Muscle of leg (tissue), 3 donors: ENCODE measurements at regions not wholly inside any gene's neighbourhood (a gene's known extent, or its start where the extent isn't known, plus 50 kb on each side); places are given as distances from the start of the nearest gene placed in this dataset.

Source experiments
- DNase-seq: peaks from one replicate; pipeline ENCODE4 v3.0.0; 2013
- H3K27ac ChIP-seq: one replicate; pipeline ENCODE4 v1.5.1; 2013; ENCODE audit warnings: mild to moderate bottlenecking, low read length, control low read depth
- H3K27me3 ChIP-seq: one replicate; pipeline ENCODE4 v1.6.1; 2013; ENCODE audit warnings: low read length; ENCODE audit not compliant: control insufficient read depth, insufficient read depth
- H3K36me3 ChIP-seq: one replicate; pipeline ENCODE4 v1.6.1; 2013; ENCODE audit warnings: low read length; ENCODE audit not compliant: control insufficient read depth, insufficient read depth
- H3K4me1 ChIP-seq: one replicate; pipeline ENCODE4 v1.6.1; 2013; ENCODE audit warnings: low read length; ENCODE audit not compliant: control insufficient read depth, insufficient read depth
- H3K4me3 ChIP-seq: one replicate; pipeline ENCODE4 v1.5.1; 2013; ENCODE audit warnings: low read length, control low read depth
- H3K9me3 ChIP-seq: replicated peaks from 2 replicates; pipeline ENCODE4 v1.6.1; 2013; ENCODE audit warnings: low read depth, low read length; ENCODE audit not compliant: control insufficient read depth
- WGBS: methylation state at CpG from one replicate; pipeline ENCODE4 v1.1.5; 2013; ENCODE audit warnings: missing lambda C conversion rate; ENCODE audit not compliant: insufficient coverage; 5-methylcytosine and 5-hydroxymethylcytosine counted together

DNA sequence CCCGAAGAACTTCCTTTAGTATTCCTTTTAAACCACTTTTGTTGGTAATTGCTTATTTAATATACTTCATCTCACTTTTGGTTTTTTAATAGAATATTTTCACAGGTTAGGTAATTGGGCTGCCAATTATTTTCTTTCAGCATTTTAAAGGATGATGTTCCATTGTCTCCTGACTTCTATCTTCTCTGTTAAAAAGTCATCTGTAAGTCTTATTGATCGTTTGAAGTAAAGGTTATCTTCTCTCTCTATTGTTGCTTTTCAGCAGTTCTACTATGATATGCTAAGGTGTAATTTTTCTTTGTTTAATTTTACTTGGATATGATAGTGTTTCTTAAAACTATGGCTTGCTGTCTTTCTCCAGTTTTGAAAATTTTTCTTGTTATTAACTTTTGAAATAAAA is 307.5 kb downstream of the MAP2K4 start:
- H3K36me3 ChIP-seq: no peaks in the 10 kb centered on the region
- no peaks in the 10 kb centered on the region for H3K27me3 ChIP-seq
- peaks cover 12% of the 10 kb centered on the region for H3K9me3 ChIP-seq
- H3K4me1 ChIP-seq: no peaks in the 10 kb centered on the region
- no peak overlapping the region for H3K4me3 ChIP-seq
- no peak for DNase-seq
- H3K27ac ChIP-seq: no peak overlapping the region
- no CpG with 5 or more reads among the region's 2 CpGs for WGBS

DNA sequence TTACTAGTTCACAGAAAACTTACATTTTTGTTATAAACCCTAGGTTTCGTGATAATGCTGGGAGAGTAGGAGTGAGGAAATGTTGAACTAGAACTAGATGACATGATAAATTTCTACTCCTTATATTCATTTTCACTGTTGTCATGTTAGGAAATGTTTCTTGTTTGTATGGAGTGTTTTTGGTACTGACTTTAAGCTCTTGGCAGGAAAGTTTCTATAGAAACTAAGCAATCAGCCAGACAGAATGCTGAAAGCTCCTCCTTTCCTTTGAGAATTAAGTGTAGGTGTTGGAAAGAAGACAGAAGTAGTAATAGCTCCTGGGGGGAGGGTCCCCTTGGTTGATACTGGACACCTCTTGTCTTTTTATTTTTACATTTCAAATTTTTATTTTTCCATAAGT is 309.8 kb downstream of the MAP2K4 start:
- Histone ChIP-seq H3K27ac (no peak overlapping the region), H3K27me3 (no peaks in the 10 kb centered on the region), H3K4me1 (no peaks in the 10 kb centered on the region), H3K36me3 (no peaks in the 10 kb centered on the region), H3K4me3 (no peak overlapping the region), H3K9me3 (peaks cover 12% of the 10 kb centered on the region)
- DNase-seq: peak; percentile 74
- WGBS: no CpG with 5 or more reads among the region's 1 CpG

DNA sequence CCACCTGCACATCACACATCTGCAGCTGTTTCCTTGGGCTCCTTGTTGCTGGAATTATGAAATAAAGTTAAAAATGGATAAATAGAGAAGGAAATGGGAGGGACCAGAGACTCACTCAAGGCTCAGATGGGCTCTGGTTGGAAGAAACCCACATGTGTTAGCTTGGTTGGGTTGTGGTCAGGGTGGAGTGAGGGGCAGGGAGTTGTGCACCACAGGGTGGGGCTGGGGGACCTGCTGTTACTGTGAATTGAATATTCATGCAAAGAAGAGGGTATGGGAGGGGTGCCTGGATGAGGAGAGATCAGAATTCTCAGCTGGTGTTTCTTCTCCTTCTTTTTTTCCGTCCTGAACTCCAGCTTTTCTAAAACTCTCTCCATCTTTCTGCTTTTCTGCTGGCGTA is 320.7 kb downstream of the MAP2K4 start:
- no peaks in the 10 kb centered on the region for H3K9me3 ChIP-seq
- no peaks in the 10 kb centered on the region for H3K27me3 ChIP-seq
- no peak overlapping the region for H3K27ac ChIP-seq
- no peaks in the 10 kb centered on the region for H3K36me3 ChIP-seq
- no peak overlapping the region for H3K4me3 ChIP-seq
- no CpG with 5 or more reads among the region's 2 CpGs for WGBS
- no peak for DNase-seq
- no peaks in the 10 kb centered on the region for H3K4me1 ChIP-seq

DNA sequence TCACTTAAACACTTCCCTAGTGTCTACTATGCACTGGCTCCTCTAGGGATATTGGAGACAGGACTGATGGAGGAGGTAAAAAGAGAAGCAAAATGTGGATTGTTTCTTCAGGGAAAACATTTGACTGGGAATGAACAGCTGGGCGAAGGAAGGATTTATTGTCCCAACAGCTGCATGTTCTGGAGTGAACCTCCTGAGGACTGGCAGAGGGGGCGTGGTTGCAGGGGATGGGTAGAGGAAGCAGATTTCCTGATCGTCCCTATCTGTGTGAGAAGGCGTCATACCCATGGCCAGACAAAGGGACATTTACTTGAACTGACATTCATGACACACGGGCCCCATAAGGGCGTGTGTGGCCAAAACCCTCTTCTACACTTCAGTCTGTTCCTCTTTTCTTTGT is 321.5 kb downstream of the MAP2K4 start:
- Histone ChIP-seq H3K4me3 (no peak overlapping the region), H3K27ac (no peak overlapping the region), H3K27me3 (no peaks in the 10 kb centered on the region), H3K4me1 (no peaks in the 10 kb centered on the region), H3K9me3 (no peaks in the 10 kb centered on the region), H3K36me3 (no peaks in the 10 kb centered on the region)
- 72% methylated on average over 4 of the region's 6 CpGs for WGBS
- DNase-seq: no peak

DNA sequence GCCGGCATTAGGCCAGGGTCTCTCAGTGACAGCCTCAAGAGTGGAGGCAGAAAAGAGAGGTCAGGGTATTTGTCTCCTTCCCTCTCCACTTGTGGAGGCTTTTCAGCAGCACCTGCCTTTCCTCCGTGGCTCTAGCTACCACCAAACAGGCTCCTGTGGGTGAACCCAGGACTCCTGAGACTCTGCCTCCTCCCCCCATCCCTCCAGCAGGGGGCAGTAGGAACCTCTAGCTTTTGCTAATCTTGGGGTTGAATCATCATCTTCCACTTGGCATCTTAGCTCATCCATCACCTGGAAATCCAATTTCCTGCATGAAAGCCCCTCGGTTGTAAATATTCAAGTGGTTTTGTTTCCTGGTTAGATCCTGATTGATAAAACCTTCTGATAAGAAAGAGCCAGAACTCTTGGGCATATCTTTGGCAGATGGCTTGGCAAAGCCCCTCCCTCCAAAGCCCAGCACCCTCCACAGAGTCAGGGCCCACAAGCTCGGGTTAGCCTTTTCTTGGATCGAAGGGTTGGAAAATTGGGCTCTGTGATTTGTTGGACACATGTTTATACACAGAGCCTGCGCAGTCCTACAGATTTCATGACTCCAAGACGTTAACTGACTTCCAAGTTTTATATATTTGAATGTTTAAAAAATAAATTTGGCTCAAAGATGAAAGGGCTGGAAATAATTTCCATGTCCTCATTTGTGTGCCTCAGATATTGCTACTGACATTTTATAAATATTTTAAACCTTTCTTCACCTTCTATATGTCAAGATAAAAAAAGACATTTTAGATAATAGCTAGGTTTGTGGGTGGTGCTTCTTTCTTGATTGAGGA is 322.1 kb downstream of the MAP2K4 start:
- DNase-seq: no peak
- no peaks in the 10 kb centered on the region for H3K9me3 ChIP-seq
- no peak overlapping the region for H3K27ac ChIP-seq
- no peaks in the 10 kb centered on the region for H3K27me3 ChIP-seq
- H3K4me1 ChIP-seq: no peaks in the 10 kb centered on the region
- 0% methylated on average over 1 of the region's 7 CpGs for WGBS
- no peak overlapping the region for H3K4me3 ChIP-seq
- H3K36me3 ChIP-seq: no peaks in the 10 kb centered on the region

DNA sequence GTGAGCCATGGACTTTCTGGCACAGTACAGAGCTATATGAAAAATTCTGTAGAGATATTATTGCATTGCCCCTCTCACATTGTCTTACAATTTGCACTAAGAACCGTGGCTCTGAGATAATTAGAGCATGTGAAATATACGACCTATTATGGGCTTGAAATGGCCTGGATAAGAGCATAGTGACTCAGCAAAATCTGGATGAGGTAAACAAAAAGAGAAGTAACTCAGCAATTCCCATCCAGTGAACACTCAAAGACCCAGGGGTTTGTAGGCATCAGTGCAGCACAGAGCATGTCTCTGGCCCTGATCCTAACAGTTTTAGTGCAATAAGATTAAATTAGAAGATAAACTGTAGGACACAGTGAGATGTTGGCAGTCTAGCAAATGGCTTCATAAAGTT is 317.2 kb upstream of the MYOCD start:
- no peak overlapping the region for H3K4me3 ChIP-seq
- no peak for DNase-seq
- H3K27me3 ChIP-seq: no peaks in the 10 kb centered on the region
- WGBS: no CpG with 5 or more reads among the region's 2 CpGs
- H3K4me1 ChIP-seq: no peaks in the 10 kb centered on the region
- no peak overlapping the region for H3K27ac ChIP-seq
- no peaks in the 10 kb centered on the region for H3K9me3 ChIP-seq
- H3K36me3 ChIP-seq: no peaks in the 10 kb centered on the region

DNA sequence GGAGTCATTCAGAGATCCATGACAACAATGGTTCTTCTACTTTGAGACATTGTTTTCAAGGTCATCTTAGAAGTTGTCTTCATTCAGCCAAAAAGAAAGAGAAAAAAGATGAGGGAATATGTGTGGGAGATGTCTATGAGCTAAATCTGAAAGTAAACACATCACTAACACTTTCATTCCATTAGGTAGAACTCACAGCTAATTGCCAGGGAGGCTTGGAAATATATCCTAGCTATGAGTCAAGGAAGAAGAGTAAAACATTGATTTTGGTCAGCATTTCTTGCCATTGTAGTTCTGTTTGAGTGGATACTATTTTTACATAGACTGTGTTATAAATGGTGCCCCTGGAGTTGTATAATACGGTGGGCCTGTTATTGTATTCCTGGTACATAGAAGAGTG is 316.4 kb upstream of the MYOCD start:
- 100% methylated on average over 1 of the region's 1 CpG for WGBS
- no peaks in the 10 kb centered on the region for H3K36me3 ChIP-seq
- no peak overlapping the region for H3K27ac ChIP-seq
- H3K4me1 ChIP-seq: no peaks in the 10 kb centered on the region
- DNase-seq: no peak
- H3K27me3 ChIP-seq: no peaks in the 10 kb centered on the region
- H3K4me3 ChIP-seq: no peak overlapping the region
- no peaks in the 10 kb centered on the region for H3K9me3 ChIP-seq

DNA sequence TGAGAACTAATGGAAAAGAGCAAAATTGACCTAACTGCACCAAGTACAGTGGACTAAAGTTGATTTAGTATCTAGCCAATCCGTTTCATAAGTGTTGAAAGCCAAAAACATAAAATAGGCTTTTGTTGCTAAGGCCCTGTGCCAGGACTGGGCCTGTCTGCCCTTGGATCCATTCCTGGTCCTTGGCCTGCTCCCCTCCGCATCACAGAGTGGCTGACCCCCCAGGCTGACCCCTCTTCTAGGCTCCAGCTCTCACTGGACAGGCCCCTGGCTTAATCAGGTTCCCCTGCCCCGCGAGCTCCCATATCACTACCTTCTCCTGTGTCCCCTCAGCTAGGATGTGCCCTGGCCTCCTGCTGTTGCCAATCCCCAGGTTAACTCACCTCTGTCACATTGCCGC is 313.6 kb upstream of the MYOCD start:
- no peaks in the 10 kb centered on the region for H3K36me3 ChIP-seq
- no peak overlapping the region for H3K27ac ChIP-seq
- 74% methylated on average over 5 of the region's 5 CpGs for WGBS
- DNase-seq: no peak
- no peaks in the 10 kb centered on the region for H3K27me3 ChIP-seq
- H3K4me1 ChIP-seq: no peaks in the 10 kb centered on the region
- H3K4me3 ChIP-seq: no peak overlapping the region
- H3K9me3 ChIP-seq: no peaks in the 10 kb centered on the region

DNA sequence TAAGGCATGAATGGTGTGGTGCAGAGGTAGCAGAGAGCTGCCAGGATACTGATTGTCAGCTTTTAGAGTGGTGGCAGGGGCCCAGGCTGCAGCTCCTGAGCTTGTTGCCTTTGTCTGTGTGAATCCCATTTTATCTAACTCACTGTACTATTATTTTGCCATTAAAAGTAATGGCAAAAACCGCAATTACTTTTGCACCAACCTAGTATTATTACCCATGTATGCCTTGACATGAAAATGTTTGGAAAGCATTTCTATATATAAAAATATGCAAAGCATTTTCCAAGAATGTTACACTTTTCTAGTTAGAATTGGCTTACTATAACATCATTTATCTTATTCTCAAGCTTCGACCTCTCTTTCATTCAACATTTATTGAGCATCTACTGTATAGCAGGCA is 308.1 kb upstream of the MYOCD start:
- 88% methylated on average over 1 of the region's 2 CpGs for WGBS
- Histone ChIP-seq H3K4me3 (no peak overlapping the region), H3K27ac (no peak overlapping the region), H3K36me3 (no peaks in the 10 kb centered on the region), H3K4me1 (no peaks in the 10 kb centered on the region), H3K27me3 (no peaks in the 10 kb centered on the region), H3K9me3 (no peaks in the 10 kb centered on the region)
- DNase-seq: no peak

DNA sequence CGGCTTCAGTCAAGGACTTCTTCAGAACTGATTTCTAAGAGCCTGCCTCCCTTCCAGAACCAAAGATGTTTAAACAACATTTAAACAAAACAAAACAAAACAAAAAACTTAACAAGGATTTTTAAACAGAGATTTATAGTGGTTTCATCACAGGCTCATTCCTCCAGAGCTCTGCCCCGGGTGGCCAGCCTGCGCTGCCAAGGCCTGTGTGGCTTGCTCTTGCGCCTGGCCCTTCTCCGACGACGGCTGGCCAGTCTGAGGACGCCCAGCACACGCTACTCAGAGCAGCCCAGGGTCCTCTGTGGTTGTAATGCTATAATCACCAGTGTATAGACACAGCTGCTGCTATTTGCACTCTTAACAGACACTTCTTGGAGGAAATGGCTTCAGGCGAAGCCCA is 307.2 kb upstream of the MYOCD start:
- no peak overlapping the region for H3K4me3 ChIP-seq
- no peak for DNase-seq
- no peak overlapping the region for H3K27ac ChIP-seq
- 47% methylated on average over 8 of the region's 10 CpGs for WGBS
- H3K27me3 ChIP-seq: no peaks in the 10 kb centered on the region
- H3K4me1 ChIP-seq: no peaks in the 10 kb centered on the region
- H3K9me3 ChIP-seq: no peaks in the 10 kb centered on the region
- H3K36me3 ChIP-seq: no peaks in the 10 kb centered on the region
